Activated B cell treated with CpG ODN at 0.5 μM for 24 hours (primary cell): ENCODE measurements at regions not wholly inside any gene's neighbourhood (a gene's known extent, or its start where the extent isn't known, plus 50 kb on each side); places are given as distances from the start of the nearest gene placed in this dataset.

Experiments
- ATAC-seq: fragments of 200-7000 bp; cut with Tn5 transposase; one replicate; pipeline ENCODE4 v1.10.0; 2021; ENCODE audit warnings: low read depth, mild to moderate bottlenecking, moderate library complexity
- CTCF ChIA-PET: fragments of 350-600 bp; sonication (Branson Sonifier 250); formaldehyde crosslinking; loops from one replicate; lab custom pipeline; 2021; ENCODE audit warnings: antibody characterized with exemption; lab: Charles Lee
- POLR2A ChIA-PET: fragments of 350-600 bp; sonication (Branson Sonifier 250); formaldehyde crosslinking; loops from one replicate; lab custom pipeline; 2021; ENCODE audit warnings: antibody characterized with exemption; lab: Charles Lee
- DNase-seq: peaks from one replicate; pipeline ENCODE4 v3.0.0; 2022
- H3K27ac Mint-ChIP-seq: one replicate; pipeline ENCODE4 v1.8.0; 2020; ENCODE audit warnings: mixed read lengths
- H3K27me3 Mint-ChIP-seq: one replicate; pipeline ENCODE4 v1.8.0; 2021; ENCODE audit warnings: mixed read lengths
- H3K36me3 Mint-ChIP-seq: one replicate; pipeline ENCODE4 v1.8.0; 2021; ENCODE audit warnings: low read depth, mixed read lengths
- H3K4me1 Mint-ChIP-seq: one replicate; pipeline ENCODE4 v1.8.0; 2021; ENCODE audit warnings: mixed read lengths
- H3K4me3 Mint-ChIP-seq: one replicate; pipeline ENCODE4 v1.8.0; 2020; ENCODE audit warnings: mild to moderate bottlenecking, mixed read lengths
- H3K9me3 Mint-ChIP-seq: one replicate; pipeline ENCODE4 v1.8.0; 2020; ENCODE audit warnings: mixed read lengths
- CTCF ChIP-seq: fragments of 200-600 bp; IDR thresholded peaks from one replicate; pipeline ENCODE4 v1.8.0; 2022; ENCODE audit warnings: antibody characterized with exemption, mild to moderate bottlenecking
- intact Hi-C: fragments of 100-400 bp; cut with micrococcal nuclease; formaldehyde crosslinking; loops from one replicate; pipeline ENCODE4 v1.15.1; 2024

- Mint-ChIP-seq H3K9me3 (peaks cover 4% of the 10 kb centered on the region), H3K27me3 (no peaks in the 10 kb centered on the region), H3K4me1 (no peaks in the 10 kb centered on the region), H3K27ac (no peak overlapping the region), H3K4me3 (no peak overlapping the region), H3K36me3 (no peaks in the 10 kb centered on the region)
- ATAC-seq (no peak), DNase-seq (no peak)
- ChIA-PET POLR2A (no interaction called here), CTCF (no interaction called here)
- intact Hi-C loops: no loop called here
- no peak for TF ChIP-seq CTCF
Observed at GRCh38 chr4:148944136-148944838, 502.1 kb upstream of the NR3C2 start.

GRCh38 chr4:148934926-148935578 is 492.8 kb upstream of the NR3C2 start:
- Mint-ChIP-seq H3K27ac (no peak overlapping the region), H3K36me3 (no peaks in the 10 kb centered on the region), H3K4me1 (peaks cover 8% of the 10 kb centered on the region), H3K9me3 (peaks cover 20% of the 10 kb centered on the region), H3K27me3 (no peaks in the 10 kb centered on the region), H3K4me3 (no peak overlapping the region)
- no peak for ATAC-seq
- ChIA-PET POLR2A (no interaction called here), CTCF (no interaction called here)
- no peak for DNase-seq
- intact Hi-C loops: no loop called here
- no peak for TF ChIP-seq CTCF

- H3K4me1 Mint-ChIP-seq: no peaks in the 10 kb centered on the region
- ATAC-seq: no peak
- DNase-seq: no peak
- no peak overlapping the region for H3K4me3 Mint-ChIP-seq
- no peaks in the 10 kb centered on the region for H3K27me3 Mint-ChIP-seq
- intact Hi-C loops: no loop called here
- peaks cover 13% of the 10 kb centered on the region for H3K9me3 Mint-ChIP-seq
- no peak overlapping the region for H3K27ac Mint-ChIP-seq
- no peak for TF ChIP-seq CTCF
- CTCF ChIA-PET: no interaction called here
- H3K36me3 Mint-ChIP-seq: no peaks in the 10 kb centered on the region
- POLR2A ChIA-PET: no interaction called here
Observed at GRCh38 chr4:148926276-148927260, 484.4 kb upstream of the NR3C2 start.

GRCh38 chr4:148923881-148924280 is 481.7 kb upstream of the NR3C2 start:
- no peak for TF ChIP-seq CTCF
- CTCF ChIA-PET: no interaction called here
- no peak for ATAC-seq

GRCh38 chr4:148922497-148922896 is 480.3 kb upstream of the NR3C2 start:
- no peak for DNase-seq
- CTCF ChIA-PET: no interaction called here
- no peak overlapping the region for H3K27ac Mint-ChIP-seq
- no peaks in the 10 kb centered on the region for H3K27me3 Mint-ChIP-seq
- no peaks in the 10 kb centered on the region for H3K9me3 Mint-ChIP-seq
- no peak overlapping the region for H3K4me3 Mint-ChIP-seq
- no peak for ATAC-seq
- POLR2A ChIA-PET: no interaction called here
- TF ChIP-seq CTCF: no peak
- H3K36me3 Mint-ChIP-seq: no peaks in the 10 kb centered on the region
- intact Hi-C loops: no loop called here
- no peaks in the 10 kb centered on the region for H3K4me1 Mint-ChIP-seq

More at GRCh38 chr4:148923881-148924280, 481.7 kb upstream of the NR3C2 start:
- no peaks in the 10 kb centered on the region for H3K9me3 Mint-ChIP-seq
- DNase-seq: no peak
- H3K36me3 Mint-ChIP-seq: no peaks in the 10 kb centered on the region
- H3K4me3 Mint-ChIP-seq: no peak overlapping the region
- POLR2A ChIA-PET: no interaction called here
- no peak overlapping the region for H3K27ac Mint-ChIP-seq
- no peaks in the 10 kb centered on the region for H3K4me1 Mint-ChIP-seq
- H3K27me3 Mint-ChIP-seq: no peaks in the 10 kb centered on the region
- intact Hi-C loops: no loop called here
